A673 (cell line): ENCODE measurements at regions not wholly inside any gene's neighbourhood (a gene's known extent, or its start where the extent isn't known, plus 50 kb on each side); places are given as distances from the start of the nearest gene placed in this dataset.
A peak's percentile ranks its signal among the peaks of the same experiment; 100 is the strongest.

Experiments used
- CTCF ChIP-seq: fragments of 300-800, 200-600 bp; sonication (generic); conservative IDR thresholded peaks from 2 replicates; pipeline ENCODE4 v1.5.1; 2017; ENCODE audit warnings: low read depth, mild to moderate bottlenecking, antibody characterized with exemption, low read length, moderate library complexity, mixed read lengths
- EZH2 ChIP-seq: fragments of 200-600 bp; sonication (generic); IDR thresholded peaks from 2 replicates; pipeline ENCODE4 v1.6.1; 2017; ENCODE audit warnings: borderline replicate concordance, low read depth, mild to moderate bottlenecking, mixed read lengths, antibody characterized with exemption, low read length; ENCODE audit not compliant: poor library complexity, severe bottlenecking

GRCh38 chr14:61607570-61608244 lies 87.6 kb upstream of the HIF1A start:
- TF ChIP-seq EZH2 (no peak), CTCF (0 out of 2 replicates have a peak, but pooled peaks have one; percentile 17)
